ENCODE measurements at regions not wholly inside any gene's neighbourhood (a gene's known extent, or its start where the extent isn't known, plus 50 kb on each side); places are given as distances from the start of the nearest gene placed in this dataset.

DNA sequence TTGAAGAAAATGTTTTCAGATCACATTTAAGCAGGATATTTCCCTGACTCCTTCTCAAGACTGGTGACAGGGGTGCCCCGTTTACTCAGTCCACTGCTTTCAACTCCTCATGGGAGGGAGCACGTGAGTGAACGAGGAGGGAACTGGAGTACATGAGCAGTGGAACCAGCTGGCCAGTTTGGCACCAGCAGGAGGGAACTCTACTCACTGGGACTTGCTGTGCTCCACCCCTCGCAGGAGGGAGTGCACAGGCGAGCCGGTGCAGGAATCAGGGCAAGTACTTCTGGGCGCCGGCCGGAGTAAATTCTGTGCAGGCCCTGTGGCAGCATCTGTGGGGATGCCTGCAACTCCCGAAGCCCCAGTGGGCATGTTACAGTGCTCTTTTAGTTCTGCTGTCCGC lies 1941.1 kb upstream of the C9orf72 start:
- Histone ChIP-seq H3K27me3 (ENCODE audit: control insufficient read depth, insufficient read depth, low read length) (no peaks in the 10 kb centered on the region), H3K36me3 (ENCODE audit: control insufficient read depth, insufficient read depth, low read length) (no peaks in the 10 kb centered on the region), H3K4me3 (ENCODE audit: low read depth, low read length) (no peak overlapping the region)
- TF ChIP-seq, protein P1, sequence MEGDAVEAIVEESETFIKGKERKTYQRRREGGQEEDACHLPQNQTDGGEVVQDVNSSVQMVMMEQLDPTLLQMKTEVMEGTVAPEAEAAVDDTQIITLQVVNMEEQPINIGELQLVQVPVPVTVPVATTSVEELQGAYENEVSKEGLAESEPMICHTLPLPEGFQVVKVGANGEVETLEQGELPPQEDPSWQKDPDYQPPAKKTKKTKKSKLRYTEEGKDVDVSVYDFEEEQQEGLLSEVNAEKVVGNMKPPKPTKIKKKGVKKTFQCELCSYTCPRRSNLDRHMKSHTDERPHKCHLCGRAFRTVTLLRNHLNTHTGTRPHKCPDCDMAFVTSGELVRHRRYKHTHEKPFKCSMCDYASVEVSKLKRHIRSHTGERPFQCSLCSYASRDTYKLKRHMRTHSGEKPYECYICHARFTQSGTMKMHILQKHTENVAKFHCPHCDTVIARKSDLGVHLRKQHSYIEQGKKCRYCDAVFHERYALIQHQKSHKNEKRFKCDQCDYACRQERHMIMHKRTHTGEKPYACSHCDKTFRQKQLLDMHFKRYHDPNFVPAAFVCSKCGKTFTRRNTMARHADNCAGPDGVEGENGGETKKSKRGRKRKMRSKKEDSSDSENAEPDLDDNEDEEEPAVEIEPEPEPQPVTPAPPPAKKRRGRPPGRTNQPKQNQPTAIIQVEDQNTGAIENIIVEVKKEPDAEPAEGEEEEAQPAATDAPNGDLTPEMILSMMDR (IDR thresholded peaks at IDR 0.05; ENCODE audit: insufficient read depth, low read length, poor library complexity, severe bottlenecking) = no peak
- DNase-seq (ENCODE audit: low read depth) = no peak

GRCh38 chr9:29514862-29515261 lies 1941.6 kb upstream of the C9orf72 start:
- H3K27me3 ChIP-seq (ENCODE audit: control insufficient read depth, insufficient read depth, low read length) = no peaks in the 10 kb centered on the region
- TF ChIP-seq, protein P1 (IDR thresholded peaks at IDR 0.05; ENCODE audit: insufficient read depth, low read length, poor library complexity, severe bottlenecking) = no peak
- no peaks in the 10 kb centered on the region for H3K36me3 ChIP-seq (ENCODE audit: control insufficient read depth, insufficient read depth, low read length)
- no peak overlapping the region for H3K4me3 ChIP-seq (ENCODE audit: low read depth, low read length)
- DNase-seq (ENCODE audit: low read depth) = no peak

GRCh38 chr9:29548436-29548835 lies 1975.2 kb upstream of the C9orf72 start:
- H3K4me3 ChIP-seq (ENCODE audit: low read depth, low read length) = no peak overlapping the region
- H3K27me3 ChIP-seq (ENCODE audit: control insufficient read depth, insufficient read depth, low read length) = no peaks in the 10 kb centered on the region
- no peaks in the 10 kb centered on the region for H3K36me3 ChIP-seq (ENCODE audit: control insufficient read depth, insufficient read depth, low read length)
- no peak for DNase-seq (ENCODE audit: low read depth)
- TF ChIP-seq, protein P1 (IDR thresholded peaks at IDR 0.05; ENCODE audit: insufficient read depth, low read length, poor library complexity, severe bottlenecking) = no peak

- no peak for DNase-seq (ENCODE audit: low read depth)
- no peak overlapping the region for H3K4me3 ChIP-seq (ENCODE audit: low read depth, low read length)
- no peaks in the 10 kb centered on the region for H3K36me3 ChIP-seq (ENCODE audit: control insufficient read depth, insufficient read depth, low read length)
- no peaks in the 10 kb centered on the region for H3K27me3 ChIP-seq (ENCODE audit: control insufficient read depth, insufficient read depth, low read length)
- TF ChIP-seq, protein P1 (IDR thresholded peaks at IDR 0.05; ENCODE audit: insufficient read depth, low read length, poor library complexity, severe bottlenecking) = no peak
Observed at GRCh38 chr9:29555502-29555901, 1982.2 kb upstream of the C9orf72 start.

GRCh38 chr9:29556317-29556716 lies 1983.0 kb upstream of the C9orf72 start:
- peak; percentile 10 for DNase-seq (ENCODE audit: low read depth)
- H3K27me3 ChIP-seq (ENCODE audit: control insufficient read depth, insufficient read depth, low read length) = no peaks in the 10 kb centered on the region
- no peaks in the 10 kb centered on the region for H3K36me3 ChIP-seq (ENCODE audit: control insufficient read depth, insufficient read depth, low read length)
- TF ChIP-seq, protein P1 (IDR thresholded peaks at IDR 0.05; ENCODE audit: insufficient read depth, low read length, poor library complexity, severe bottlenecking) = no peak
- no peak overlapping the region for H3K4me3 ChIP-seq (ENCODE audit: low read depth, low read length)

DNA sequence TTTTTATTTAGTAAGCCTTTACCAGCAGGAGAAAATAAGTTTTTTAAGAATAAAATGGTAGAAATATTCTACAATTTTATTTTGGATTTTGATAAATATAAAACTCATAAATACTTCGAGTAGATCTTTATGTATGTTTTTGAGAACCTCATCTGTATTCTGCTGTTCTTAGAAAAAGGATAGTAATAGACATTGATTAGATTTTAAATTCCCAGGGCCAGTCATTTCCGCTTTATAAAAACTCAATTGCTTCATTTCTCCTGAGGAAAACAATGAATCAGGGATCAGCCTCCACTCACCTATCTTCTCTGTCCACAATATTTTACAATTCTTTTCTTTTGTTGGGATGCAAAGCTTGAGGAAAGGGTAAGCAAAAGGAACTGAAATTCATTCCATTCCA lies 1983.5 kb upstream of the C9orf72 start:
- no peak overlapping the region for H3K4me3 ChIP-seq (ENCODE audit: low read depth, low read length)
- TF ChIP-seq, protein P1 (IDR thresholded peaks at IDR 0.05; ENCODE audit: insufficient read depth, low read length, poor library complexity, severe bottlenecking) = no peak
- H3K27me3 ChIP-seq (ENCODE audit: control insufficient read depth, insufficient read depth, low read length) = no peaks in the 10 kb centered on the region
- no peaks in the 10 kb centered on the region for H3K36me3 ChIP-seq (ENCODE audit: control insufficient read depth, insufficient read depth, low read length)
- DNase-seq (ENCODE audit: low read depth) = no peak

Data from kidney epithelial cell (primary cell).